HL-60/S4 treated with phorbol 12-myristate 13-acetate at 8.2 ng/mL for 4 days and 3 days (cell line): ENCODE measurements at regions not wholly inside any gene's neighbourhood (a gene's known extent, or its start where the extent isn't known, plus 50 kb on each side); places are given as distances from the start of the nearest gene placed in this dataset.

Source experiments
- in situ Hi-C: fragments of 300-500 bp; cut with MboI; formaldehyde crosslinking; loops from 2 replicates; pipeline ENCODE4 v1.15.0; 2022; ENCODE audit warnings: low sequenced_read_pairs

GRCh38 chr5:2129568-2130272 is 247.0 kb upstream of the IRX4 start:
- in situ Hi-C loops = no loop called here

GRCh38 chr5:2128686-2129355 is 246.1 kb upstream of the IRX4 start:
- in situ Hi-C loops = no loop called here

GRCh38 chr5:2126512-2126911 is 243.8 kb upstream of the IRX4 start:
- in situ Hi-C loops = no loop called here

- in situ Hi-C loops = no loop called here
Observed at GRCh38 chr5:2125901-2126265, 243.2 kb upstream of the IRX4 start.

DNA sequence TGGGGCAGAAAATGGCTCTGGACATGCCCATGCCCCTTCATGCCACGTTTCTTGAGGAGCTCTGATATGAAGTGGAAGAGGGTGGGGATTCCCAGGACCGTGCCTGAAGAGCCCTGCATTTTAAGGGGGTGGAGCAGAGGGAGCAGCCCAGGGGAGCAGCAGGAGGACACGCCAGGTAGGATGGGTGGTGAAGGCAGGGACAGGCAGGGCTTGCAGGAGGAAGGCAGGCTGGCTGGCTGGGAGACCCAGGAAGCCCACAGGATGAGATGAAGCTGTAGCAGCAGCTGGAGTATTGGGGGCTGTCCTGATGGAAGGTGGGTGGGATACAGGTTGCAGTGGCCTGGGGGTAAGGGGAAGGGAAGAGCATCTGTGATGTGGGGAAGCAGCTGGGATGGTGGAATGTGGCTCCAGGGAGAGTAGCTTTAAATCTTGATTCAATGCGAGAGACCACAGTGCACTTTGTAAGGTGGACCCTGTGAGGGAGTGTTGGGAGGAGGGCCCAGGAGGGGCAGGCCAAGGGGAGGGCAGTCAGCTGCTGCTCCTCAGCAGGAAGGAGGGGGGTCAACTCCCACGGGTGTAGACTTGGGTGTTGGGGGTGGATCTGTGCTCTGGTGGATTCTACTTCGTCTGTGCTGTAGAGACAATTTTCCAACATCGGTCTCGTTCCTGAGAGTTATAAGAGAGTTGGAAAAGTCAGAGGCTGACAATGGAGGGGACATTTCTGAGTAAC is 242.6 kb upstream of the IRX4 start:
- in situ Hi-C loops = no loop called here

- in situ Hi-C loops = no loop called here
Observed at GRCh38 chr5:2124434-2125170, 241.9 kb upstream of the IRX4 start.

GRCh38 chr5:2123874-2124273 is 241.1 kb upstream of the IRX4 start:
- in situ Hi-C loops = no loop called here

- in situ Hi-C loops = no loop called here
Observed at GRCh38 chr5:2120361-2120760, 237.6 kb upstream of the IRX4 start.

GRCh38 chr5:2119573-2119972 is 236.8 kb upstream of the IRX4 start:
- in situ Hi-C loops = no loop called here

GRCh38 chr5:2113348-2114131 is 230.8 kb upstream of the IRX4 start:
- in situ Hi-C loops = no loop called here

GRCh38 chr5:2112173-2113025 is 229.7 kb upstream of the IRX4 start:
- in situ Hi-C loops = no loop called here

DNA sequence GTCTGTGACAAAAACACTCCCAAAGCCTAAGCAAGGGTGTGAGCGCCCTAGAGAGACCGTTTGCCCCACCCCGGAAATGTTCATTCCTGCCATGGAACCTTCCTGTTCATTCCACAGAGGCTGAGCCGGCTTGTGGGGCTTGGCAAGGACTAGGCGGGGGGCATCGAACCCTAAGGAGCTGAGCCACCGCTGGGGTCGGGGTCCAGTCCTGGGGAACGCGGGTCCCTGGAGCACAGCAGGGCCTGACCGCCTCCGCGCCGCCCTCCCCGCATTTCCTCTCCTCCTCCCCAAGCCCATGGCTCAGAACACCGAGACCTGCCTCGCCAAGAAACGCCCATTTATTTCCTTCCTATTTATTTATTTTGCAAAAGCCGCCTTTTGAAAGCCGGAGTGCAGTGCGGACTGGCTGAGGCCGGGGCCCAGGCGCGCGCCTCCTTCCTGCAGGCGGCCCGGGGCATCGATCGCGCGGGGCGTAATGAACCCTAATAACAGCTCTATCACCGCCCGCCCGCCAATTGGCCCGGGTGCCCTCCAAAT is 228.9 kb upstream of the IRX4 start:
- in situ Hi-C loops = no loop called here

DNA sequence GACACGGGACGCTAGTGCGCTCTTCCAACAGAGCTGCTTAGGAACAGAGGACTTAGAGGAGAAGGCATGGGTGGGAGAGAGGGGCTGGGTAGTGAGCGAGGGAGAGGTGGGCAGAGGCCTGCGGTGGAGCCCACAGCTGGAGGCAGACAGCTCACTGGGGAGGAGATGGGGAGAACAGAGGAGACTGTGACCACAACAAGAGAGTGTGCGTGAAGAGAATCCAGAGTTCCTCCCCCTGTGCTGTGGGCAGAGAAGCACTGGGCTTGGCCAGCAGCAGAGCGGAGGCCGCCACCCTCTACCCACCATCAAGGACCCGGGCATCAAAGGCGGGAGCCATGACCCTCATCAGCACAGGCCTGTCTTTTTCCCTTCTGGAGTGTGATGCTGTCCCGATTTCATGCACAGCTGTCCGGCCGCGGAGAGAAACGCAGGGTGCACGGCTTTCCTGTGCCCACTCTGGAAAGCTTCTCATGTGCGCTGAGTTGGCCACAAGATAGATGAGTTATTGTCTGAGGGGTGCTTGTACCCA is 228.3 kb upstream of the IRX4 start:
- in situ Hi-C loops = no loop called here

GRCh38 chr5:2110137-2110933 is 227.6 kb upstream of the IRX4 start:
- in situ Hi-C loops = no loop called here

- in situ Hi-C loops = no loop called here
Observed at GRCh38 chr5:2109566-2109965, 226.8 kb upstream of the IRX4 start.

- in situ Hi-C loops = no loop called here
Observed at GRCh38 chr5:2106721-2107120, 224.0 kb upstream of the IRX4 start.

DNA sequence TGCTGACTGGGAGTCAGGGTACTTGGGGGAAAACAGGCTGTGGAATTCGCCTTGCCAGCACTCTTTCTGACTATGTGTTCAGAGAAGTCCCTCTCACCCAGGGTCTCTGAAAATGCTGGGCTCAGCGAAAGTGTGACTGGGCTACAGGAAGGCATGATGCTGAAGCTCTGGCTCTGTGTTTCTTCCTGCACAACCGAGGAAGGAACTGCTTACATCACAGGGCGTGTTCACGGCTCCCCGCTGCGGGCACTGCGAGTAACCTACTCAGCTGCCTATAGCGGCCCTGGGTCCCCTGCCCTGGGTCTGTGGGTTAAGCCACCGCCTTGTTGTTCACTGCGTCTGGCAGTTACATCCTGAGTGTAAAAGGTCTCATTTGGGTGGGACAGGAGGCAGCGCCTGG is 222.4 kb upstream of the IRX4 start:
- in situ Hi-C loops = no loop called here

GRCh38 chr5:2103940-2104339 is 221.2 kb upstream of the IRX4 start:
- in situ Hi-C loops = no loop called here
